Suprapubic skin (tissue), 4 donors: ENCODE measurements at regions not wholly inside any gene's neighbourhood (a gene's known extent, or its start where the extent isn't known, plus 50 kb on each side); places are given as distances from the start of the nearest gene placed in this dataset.

ENCODE experiments used
- DNase-seq, 2 donors: peaks; one replicate each; pipeline ENCODE4 v3.0.0-alpha.2; 2019; ENCODE audit warnings: low spot score in 2 of 2
- H3K27ac ChIP-seq: fragments of 200-600 bp; sonication (generic); one replicate; pipeline ENCODE4 v1.5.1; 2019
- H3K27me3 ChIP-seq: fragments of 200-600 bp; sonication (generic); one replicate; pipeline ENCODE4 v1.5.1; 2019
- H3K36me3 ChIP-seq: fragments of 200-600 bp; sonication (generic); one replicate; pipeline ENCODE4 v1.5.1; 2019
- H3K4me1 ChIP-seq: fragments of 200-600 bp; sonication (generic); one replicate; pipeline ENCODE4 v1.5.1; 2019
- H3K4me3 ChIP-seq: fragments of 200-600 bp; sonication (generic); one replicate; pipeline ENCODE4 v1.5.1; 2019; ENCODE audit warnings: mild to moderate bottlenecking
- H3K9me3 ChIP-seq: fragments of 200-600 bp; sonication (generic); one replicate; pipeline ENCODE4 v1.5.1; 2019
- EP300 ChIP-seq: sonication (generic); formaldehyde crosslinking; IDR thresholded peaks from one replicate; pipeline ENCODE4 v1.6.1; 2017; ENCODE audit warnings: antibody characterized with exemption
- POLR2A ChIP-seq, 2 donors: fragments of 450-650 bp; IDR thresholded peaks; one replicate each; pipeline ENCODE4 v1.6.1; 2017; ENCODE audit warnings: antibody characterized with exemption in 2 of 2, mild to moderate bottlenecking in 2 of 2, moderate library complexity in 2 of 2
- POLR2AphosphoS5 ChIP-seq, 3 donors: sonication (generic); formaldehyde crosslinking; IDR thresholded peaks; one replicate each; pipeline ENCODE4 v1.6.1; 2017; ENCODE audit warnings: antibody characterized with exemption in 3 of 3
- WGBS: methylation state at CpG from one replicate; pipeline ENCODE4 v1.1.5; 2018; 5-methylcytosine and 5-hydroxymethylcytosine counted together
- TF ChIP-seq, protein P1 (sequence below), 2 donors: fragments of 200-600 bp in 1 of 2; fragments of 450-650 bp in 1 of 2; sonication (generic) in 1 of 2; IDR thresholded peaks; one replicate each; pipeline ENCODE4 v1.5.1; 2016 to 2019; ENCODE audit warnings: antibody characterized with exemption in 2 of 2, mild to moderate bottlenecking in 1 of 2, moderate library complexity in 1 of 2

DNA sequence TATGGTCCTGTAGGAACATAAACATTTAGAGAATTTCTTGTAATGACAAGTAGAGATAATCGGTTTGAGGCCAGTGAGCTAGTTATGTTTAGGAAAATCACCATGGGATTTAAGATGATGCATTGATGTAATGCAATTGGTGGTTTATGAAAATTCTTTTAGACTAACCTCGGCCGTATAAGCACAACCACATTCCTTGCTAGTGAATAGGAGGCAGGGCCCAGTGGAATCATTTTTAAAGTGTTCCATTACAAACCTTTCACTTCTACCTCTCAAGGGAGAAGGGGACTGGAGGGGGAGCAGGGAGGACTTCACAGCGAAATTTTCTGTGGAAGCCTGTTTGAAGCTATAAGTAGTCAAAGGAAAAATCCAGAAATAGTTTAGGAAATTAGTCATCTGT is 71.8 kb upstream of the NFIL3 start:
- TF ChIP-seq EP300 (no peak), POLR2AphosphoS5 (IDR thresholded peaks at IDR 0.05) (no peak), POLR2A (IDR thresholded peaks at IDR 0.05) (no peak)
- TF ChIP-seq, protein P1, sequence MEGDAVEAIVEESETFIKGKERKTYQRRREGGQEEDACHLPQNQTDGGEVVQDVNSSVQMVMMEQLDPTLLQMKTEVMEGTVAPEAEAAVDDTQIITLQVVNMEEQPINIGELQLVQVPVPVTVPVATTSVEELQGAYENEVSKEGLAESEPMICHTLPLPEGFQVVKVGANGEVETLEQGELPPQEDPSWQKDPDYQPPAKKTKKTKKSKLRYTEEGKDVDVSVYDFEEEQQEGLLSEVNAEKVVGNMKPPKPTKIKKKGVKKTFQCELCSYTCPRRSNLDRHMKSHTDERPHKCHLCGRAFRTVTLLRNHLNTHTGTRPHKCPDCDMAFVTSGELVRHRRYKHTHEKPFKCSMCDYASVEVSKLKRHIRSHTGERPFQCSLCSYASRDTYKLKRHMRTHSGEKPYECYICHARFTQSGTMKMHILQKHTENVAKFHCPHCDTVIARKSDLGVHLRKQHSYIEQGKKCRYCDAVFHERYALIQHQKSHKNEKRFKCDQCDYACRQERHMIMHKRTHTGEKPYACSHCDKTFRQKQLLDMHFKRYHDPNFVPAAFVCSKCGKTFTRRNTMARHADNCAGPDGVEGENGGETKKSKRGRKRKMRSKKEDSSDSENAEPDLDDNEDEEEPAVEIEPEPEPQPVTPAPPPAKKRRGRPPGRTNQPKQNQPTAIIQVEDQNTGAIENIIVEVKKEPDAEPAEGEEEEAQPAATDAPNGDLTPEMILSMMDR (IDR thresholded peaks at IDR 0.05), result no peak
- H3K9me3 ChIP-seq, result no peaks in the 10 kb centered on the region
- H3K36me3 ChIP-seq, result no peaks in the 10 kb centered on the region
- no peak for DNase-seq
- 48% methylated on average over 4 of the region's 4 CpGs for WGBS
- H3K27me3 ChIP-seq, result no peaks in the 10 kb centered on the region
- H3K4me1 ChIP-seq, result no peaks in the 10 kb centered on the region
- H3K27ac ChIP-seq, result no peak overlapping the region
- H3K4me3 ChIP-seq, result no peak overlapping the region

DNA sequence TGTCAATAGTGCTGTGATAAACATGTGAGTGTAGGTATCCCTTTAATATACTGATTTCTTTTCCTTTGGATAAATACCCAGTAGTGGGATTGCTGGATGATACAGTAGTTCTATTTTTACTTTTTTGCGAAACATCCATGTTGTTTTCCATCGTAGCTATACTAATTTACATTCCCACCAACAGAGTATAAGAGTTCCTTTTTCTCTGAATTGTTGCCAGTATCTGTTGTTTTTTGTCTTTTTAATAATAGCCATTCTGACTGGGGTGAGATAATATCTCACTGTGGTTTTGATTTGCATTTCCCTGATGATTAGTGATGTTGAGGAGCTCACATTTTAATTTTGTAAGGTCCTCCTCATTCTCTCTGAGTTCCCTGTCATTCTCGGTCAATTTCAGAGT is 71.1 kb upstream of the NFIL3 start:
- 65% methylated on average over 3 of the region's 3 CpGs for WGBS
- no peaks in the 10 kb centered on the region for H3K36me3 ChIP-seq
- TF ChIP-seq POLR2AphosphoS5 (IDR thresholded peaks at IDR 0.05) (no peak), EP300 (no peak), POLR2A (IDR thresholded peaks at IDR 0.05) (no peak)
- TF ChIP-seq, protein P1 (IDR thresholded peaks at IDR 0.05), result no peak

DNA sequence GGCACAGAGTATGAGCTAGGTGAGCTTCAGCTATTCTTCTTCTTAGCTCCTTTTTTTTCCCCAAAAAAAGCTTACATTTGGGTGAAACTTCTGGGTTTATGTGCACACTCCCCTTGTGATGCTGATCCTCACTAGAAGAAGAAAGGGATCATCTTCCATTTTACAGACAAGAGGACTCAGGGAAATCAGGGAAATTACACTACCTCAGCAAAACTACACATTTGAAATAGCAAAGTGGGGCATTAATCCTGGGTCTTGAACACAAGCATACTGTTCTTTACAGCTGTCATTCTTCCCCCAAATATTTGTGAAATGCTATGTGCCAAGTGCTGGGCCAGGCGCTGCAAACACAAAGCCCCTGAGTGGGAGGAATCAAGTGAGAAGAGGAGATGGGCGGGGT is 68.6 kb upstream of the NFIL3 start:
- Histone ChIP-seq H3K9me3 (no peaks in the 10 kb centered on the region), H3K27me3 (no peaks in the 10 kb centered on the region), H3K36me3 (no peaks in the 10 kb centered on the region), H3K4me1 (no peaks in the 10 kb centered on the region), H3K27ac (no peak overlapping the region), H3K4me3 (no peak overlapping the region)
- no peak for DNase-seq
- WGBS, result 67% methylated on average over 2 of the region's 2 CpGs
- TF ChIP-seq, protein P1 (IDR thresholded peaks at IDR 0.05), result no peak
- TF ChIP-seq EP300, result no peak
- TF ChIP-seq POLR2A (IDR thresholded peaks at IDR 0.05), result no peak
- TF ChIP-seq POLR2AphosphoS5 (IDR thresholded peaks at IDR 0.05), result no peak

More for the DNA sequence above, 71.1 kb upstream of the NFIL3 start:
- Histone ChIP-seq H3K9me3 (no peaks in the 10 kb centered on the region), H3K27me3 (no peaks in the 10 kb centered on the region), H3K4me3 (no peak overlapping the region), H3K4me1 (no peaks in the 10 kb centered on the region), H3K27ac (no peak overlapping the region)
- DNase-seq, result no peak

DNA sequence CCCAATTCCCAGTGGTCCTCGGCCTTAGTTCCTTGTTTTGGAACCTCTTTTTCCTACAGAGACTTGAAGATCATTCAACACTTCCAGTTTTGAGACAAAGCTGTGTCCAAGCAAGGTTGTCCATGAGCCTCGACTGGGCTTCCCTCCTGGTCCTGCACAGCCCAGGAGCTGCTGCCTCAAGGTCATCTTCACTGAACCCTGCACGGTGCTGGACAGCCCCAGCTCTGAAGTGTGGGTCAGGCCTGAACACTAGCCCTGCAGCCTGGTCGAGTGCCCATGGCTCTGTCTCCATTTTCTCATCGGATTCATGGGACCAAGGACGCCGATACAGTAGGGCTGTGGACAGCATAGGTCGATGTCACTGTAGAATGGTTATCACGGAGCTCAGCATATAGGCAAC is 68.0 kb upstream of the NFIL3 start:
- Histone ChIP-seq H3K36me3 (no peaks in the 10 kb centered on the region), H3K27ac (no peak overlapping the region), H3K27me3 (no peaks in the 10 kb centered on the region), H3K4me3 (no peak overlapping the region), H3K9me3 (no peaks in the 10 kb centered on the region), H3K4me1 (no peaks in the 10 kb centered on the region)
- 87% methylated on average over 9 of the region's 9 CpGs for WGBS
- no peak for TF ChIP-seq EP300
- TF ChIP-seq POLR2AphosphoS5 (IDR thresholded peaks at IDR 0.05), result no peak
- no peak for TF ChIP-seq POLR2A (IDR thresholded peaks at IDR 0.05)
- TF ChIP-seq, protein P1 (IDR thresholded peaks at IDR 0.05), result no peak
- no peak for DNase-seq

DNA sequence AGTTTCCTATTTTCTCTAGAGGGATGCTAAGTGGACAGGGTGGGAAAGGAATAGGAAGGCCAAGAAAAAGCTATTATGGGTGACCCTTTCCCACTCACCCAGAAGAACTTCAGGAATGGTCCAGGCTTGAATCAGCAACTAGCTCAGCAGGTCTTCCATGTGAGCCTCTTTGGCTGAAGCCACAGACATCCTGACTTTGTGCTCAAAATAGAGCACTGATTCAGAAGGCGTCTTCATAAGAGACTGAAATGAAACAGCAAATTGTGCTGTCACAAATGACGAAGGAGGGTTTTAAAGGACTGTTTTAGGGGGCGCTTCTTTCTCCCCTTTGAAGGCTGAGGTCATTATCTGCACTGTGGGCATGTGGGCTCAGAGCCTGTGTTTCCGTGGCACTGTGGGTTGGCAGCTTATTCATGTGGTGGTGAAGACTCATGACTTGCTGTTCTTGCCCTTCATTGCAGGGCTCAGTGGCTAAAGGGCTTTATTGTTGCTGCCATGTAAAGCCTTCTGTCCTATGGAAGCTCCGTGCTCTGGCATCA is 65.8 kb upstream of the NFIL3 start:
- DNase-seq, result no peak
- 71% methylated on average over 5 of the region's 5 CpGs for WGBS

More for the DNA sequence above, 65.8 kb upstream of the NFIL3 start:
- TF ChIP-seq POLR2A (IDR thresholded peaks at IDR 0.05), result no peak
- no peak for TF ChIP-seq POLR2AphosphoS5 (IDR thresholded peaks at IDR 0.05)
- TF ChIP-seq EP300, result no peak
- TF ChIP-seq, protein P1 (IDR thresholded peaks at IDR 0.05), result no peak
- Histone ChIP-seq H3K4me1 (no peaks in the 10 kb centered on the region), H3K4me3 (no peak overlapping the region), H3K9me3 (no peaks in the 10 kb centered on the region), H3K27ac (no peak overlapping the region), H3K27me3 (no peaks in the 10 kb centered on the region), H3K36me3 (no peaks in the 10 kb centered on the region)
